ENCODE measurements at regions not wholly inside any gene's neighbourhood (a gene's known extent, or its start where the extent isn't known, plus 50 kb on each side); places are given as distances from the start of the nearest gene placed in this dataset.

DNA sequence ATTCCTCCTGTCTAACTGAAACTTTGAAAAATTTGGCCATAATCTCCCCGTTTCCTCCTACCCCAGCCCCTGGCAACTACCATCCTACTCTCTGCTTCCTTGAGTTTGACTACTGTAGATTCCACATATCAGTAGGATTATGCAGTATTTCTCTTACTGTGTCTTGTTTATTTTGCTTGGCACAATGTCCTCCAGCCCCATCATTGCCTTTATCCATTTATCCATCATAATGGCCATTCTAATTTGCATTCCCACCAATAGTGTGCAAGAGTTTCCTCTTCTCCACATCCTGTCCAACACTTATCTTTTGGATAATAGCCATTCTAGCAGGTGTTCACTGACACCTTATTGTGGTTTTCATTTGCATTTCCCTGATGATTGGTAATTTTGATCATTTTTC, 202.3 kb downstream of the THBS2 start:
- Histone ChIP-seq H2BK120ac (ENCODE audit: low read depth, low read length) (no peak overlapping the region), H3K27me3 (ENCODE audit: control insufficient read depth, insufficient read depth, low read length) (no peaks in the 10 kb centered on the region), H3K27ac (ENCODE audit: insufficient read depth, low read length) (no peak overlapping the region), H3K9ac (ENCODE audit: low read depth, low read length) (no peak overlapping the region), H3K18ac (ENCODE audit: low read depth, low read length) (no peak overlapping the region), H3K36me3 (ENCODE audit: control insufficient read depth, insufficient read depth, low read length) (no peaks in the 10 kb centered on the region), H2AK9ac (replicated peaks; ENCODE audit: low read depth, low read length, poor library complexity) (no peak overlapping the region), H3K4ac (ENCODE audit: low read depth, low read length) (no peak overlapping the region), H3K4me3 (ENCODE audit: insufficient read depth, low read depth, low read length) (no peak overlapping the region), H4K8ac (ENCODE audit: low read depth in 2 of 2, low read length in 2 of 2) (no peak overlapping the region), H4K20me1 (ENCODE audit: insufficient read depth, low read length) (no peaks in the 10 kb centered on the region), H2BK20ac (ENCODE audit: low read depth, low read length) (no peak overlapping the region), H4K5ac (ENCODE audit: low read depth, low read length) (no peak overlapping the region), H2AFZ (replicated peaks; ENCODE audit: low read length, poor library complexity) (no peak overlapping the region), H3K56ac (ENCODE audit: extremely low read depth, insufficient read depth, low read length) (no peak overlapping the region), H2AK5ac (ENCODE audit: low read depth, low read length) (no peak overlapping the region), H2BK5ac (ENCODE audit: low read depth, low read length, poor library complexity, severe bottlenecking) (no peak overlapping the region), H3K4me1 (ENCODE audit: control insufficient read depth, insufficient read depth, low read length) (no peaks in the 10 kb centered on the region), H3K14ac (replicated peaks; ENCODE audit: low read depth, low read length) (no peak overlapping the region), H3K23ac (ENCODE audit: low read depth, low read length) (no peak overlapping the region), H2BK15ac (ENCODE audit: low read depth, low read length) (no peak overlapping the region), H3K4me2 (ENCODE audit: low read depth, low read length) (no peak overlapping the region), H3K9me1 (ENCODE audit: insufficient read depth, low read length) (no peaks in the 10 kb centered on the region), H4K91ac (ENCODE audit: insufficient read depth, low read depth, low read length) (no peak overlapping the region), H3K79me1 (ENCODE audit: low read depth in 1 of 2, low read length in 2 of 2) (no peaks in the 10 kb centered on the region), H3K9me3 (ENCODE audit: control insufficient read depth, insufficient read depth, low read length) (no peaks in the 10 kb centered on the region)
- in situ Hi-C loops (cut with MboI; ENCODE audit: low sequenced_read_pairs), result no loop called here
- ChIA-PET POLR2A (ENCODE audit: unreplicated experiment) (no interaction called here), CTCF (no interaction called here)
- intact Hi-C loops (cut with micrococcal nuclease), result no loop called here
- ATAC-seq (ENCODE audit: low read depth), result no peak
- peak; percentile 49 for DNase-seq
- BruUV-seq (replicated peaks), result no TSS peak
- TF ChIP-seq, protein P1, sequence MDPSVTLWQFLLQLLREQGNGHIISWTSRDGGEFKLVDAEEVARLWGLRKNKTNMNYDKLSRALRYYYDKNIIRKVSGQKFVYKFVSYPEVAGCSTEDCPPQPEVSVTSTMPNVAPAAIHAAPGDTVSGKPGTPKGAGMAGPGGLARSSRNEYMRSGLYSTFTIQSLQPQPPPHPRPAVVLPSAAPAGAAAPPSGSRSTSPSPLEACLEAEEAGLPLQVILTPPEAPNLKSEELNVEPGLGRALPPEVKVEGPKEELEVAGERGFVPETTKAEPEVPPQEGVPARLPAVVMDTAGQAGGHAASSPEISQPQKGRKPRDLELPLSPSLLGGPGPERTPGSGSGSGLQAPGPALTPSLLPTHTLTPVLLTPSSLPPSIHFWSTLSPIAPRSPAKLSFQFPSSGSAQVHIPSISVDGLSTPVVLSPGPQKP (IDR thresholded peaks at IDR 0.05; ENCODE audit: borderline replicate concordance, low read depth, low read length), result no peak
- TF ChIP-seq NFE2L2 (IDR thresholded peaks at IDR 0.05; ENCODE audit: low read depth, low read length), result no peak
- TF ChIP-seq, protein P2, sequence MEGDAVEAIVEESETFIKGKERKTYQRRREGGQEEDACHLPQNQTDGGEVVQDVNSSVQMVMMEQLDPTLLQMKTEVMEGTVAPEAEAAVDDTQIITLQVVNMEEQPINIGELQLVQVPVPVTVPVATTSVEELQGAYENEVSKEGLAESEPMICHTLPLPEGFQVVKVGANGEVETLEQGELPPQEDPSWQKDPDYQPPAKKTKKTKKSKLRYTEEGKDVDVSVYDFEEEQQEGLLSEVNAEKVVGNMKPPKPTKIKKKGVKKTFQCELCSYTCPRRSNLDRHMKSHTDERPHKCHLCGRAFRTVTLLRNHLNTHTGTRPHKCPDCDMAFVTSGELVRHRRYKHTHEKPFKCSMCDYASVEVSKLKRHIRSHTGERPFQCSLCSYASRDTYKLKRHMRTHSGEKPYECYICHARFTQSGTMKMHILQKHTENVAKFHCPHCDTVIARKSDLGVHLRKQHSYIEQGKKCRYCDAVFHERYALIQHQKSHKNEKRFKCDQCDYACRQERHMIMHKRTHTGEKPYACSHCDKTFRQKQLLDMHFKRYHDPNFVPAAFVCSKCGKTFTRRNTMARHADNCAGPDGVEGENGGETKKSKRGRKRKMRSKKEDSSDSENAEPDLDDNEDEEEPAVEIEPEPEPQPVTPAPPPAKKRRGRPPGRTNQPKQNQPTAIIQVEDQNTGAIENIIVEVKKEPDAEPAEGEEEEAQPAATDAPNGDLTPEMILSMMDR (conservative IDR thresholded peaks at IDR 0.05; ENCODE audit: low read depth, low read length), result no peak
- TF ChIP-seq RCOR1 (IDR thresholded peaks at IDR 0.05; ENCODE audit: insufficient replicate concordance, low read length), result no peak
- TF ChIP-seq CEBPB (IDR thresholded peaks at IDR 0.05; ENCODE audit: low read depth, low read length), result no peak
- no peak for TF ChIP-seq RFX5 (IDR thresholded peaks at IDR 0.05; ENCODE audit: low read depth, low read length)
- TF ChIP-seq, protein P3, sequence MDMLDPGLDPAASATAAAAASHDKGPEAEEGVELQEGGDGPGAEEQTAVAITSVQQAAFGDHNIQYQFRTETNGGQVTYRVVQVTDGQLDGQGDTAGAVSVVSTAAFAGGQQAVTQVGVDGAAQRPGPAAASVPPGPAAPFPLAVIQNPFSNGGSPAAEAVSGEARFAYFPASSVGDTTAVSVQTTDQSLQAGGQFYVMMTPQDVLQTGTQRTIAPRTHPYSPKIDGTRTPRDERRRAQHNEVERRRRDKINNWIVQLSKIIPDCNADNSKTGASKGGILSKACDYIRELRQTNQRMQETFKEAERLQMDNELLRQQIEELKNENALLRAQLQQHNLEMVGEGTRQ (IDR thresholded peaks at IDR 0.05; ENCODE audit: low read depth, low read length), result no peak
- TF ChIP-seq RAD21 (IDR thresholded peaks at IDR 0.05; ENCODE audit: low read length), result no peak
- no peak for TF ChIP-seq MAFK (IDR thresholded peaks at IDR 0.05; ENCODE audit: low read depth, low read length)
- no peak for TF ChIP-seq BHLHE40 (IDR thresholded peaks at IDR 0.05; ENCODE audit: low read depth, low read length)
- TF ChIP-seq MAZ (IDR thresholded peaks at IDR 0.05; ENCODE audit: borderline replicate concordance, low read depth, low read length), result no peak
- no peak for TF ChIP-seq SMC3 (IDR thresholded peaks at IDR 0.05; ENCODE audit: low read depth, low read length)
- no CpG with 5 or more reads among the region's 1 CpG for WGBS, 2 experiments (ENCODE audit: extremely low coverage in 2 of 2, insufficient read length in 1 of 2)
- dilution Hi-C loops (cut with HindIII; ENCODE audit: low sequenced_read_pairs, unreplicated experiment), result no loop called here
